HG02970 (cell line): ENCODE measurements at regions not wholly inside any gene's neighbourhood (a gene's known extent, or its start where the extent isn't known, plus 50 kb on each side); places are given as distances from the start of the nearest gene placed in this dataset.
A peak's percentile ranks its signal among the peaks of the same experiment; 100 is the strongest.
"Not testable (repeated sequence)": the region's sequence is repeated elsewhere in the genome, so short reads cannot be mapped to it uniquely, and the experiment has no call there.

Source experiments
- ATAC-seq: cut with Tn5 transposase; IDR thresholded peaks from one replicate; pipeline ENCODE4 v1.9.1; 2021; ENCODE audit warnings: mild to moderate bottlenecking, moderate library complexity, moderate number of reproducible peaks; ENCODE audit not compliant: unreplicated experiment, low FRiP score

DNA sequence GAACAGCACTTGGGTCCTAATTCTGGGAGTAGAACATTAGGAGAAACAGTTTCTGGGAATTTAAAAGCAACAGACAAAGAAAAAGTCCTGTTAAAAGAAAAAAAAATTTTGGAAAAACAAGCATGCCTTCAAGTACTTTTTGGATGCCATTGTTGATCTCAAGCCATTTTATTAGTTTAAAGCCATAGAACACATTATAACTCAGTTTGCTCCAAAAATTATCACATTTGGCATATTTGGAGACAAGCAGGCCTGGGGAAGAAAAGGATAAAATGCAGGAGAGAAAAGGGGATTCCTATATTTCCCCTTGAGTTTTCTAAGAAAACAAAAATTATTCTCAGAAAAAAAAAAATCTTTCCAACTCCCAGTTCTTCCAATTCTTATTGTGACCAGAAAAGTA lies 146.8 kb downstream of the TENT5C start:
- no peak for ATAC-seq

DNA sequence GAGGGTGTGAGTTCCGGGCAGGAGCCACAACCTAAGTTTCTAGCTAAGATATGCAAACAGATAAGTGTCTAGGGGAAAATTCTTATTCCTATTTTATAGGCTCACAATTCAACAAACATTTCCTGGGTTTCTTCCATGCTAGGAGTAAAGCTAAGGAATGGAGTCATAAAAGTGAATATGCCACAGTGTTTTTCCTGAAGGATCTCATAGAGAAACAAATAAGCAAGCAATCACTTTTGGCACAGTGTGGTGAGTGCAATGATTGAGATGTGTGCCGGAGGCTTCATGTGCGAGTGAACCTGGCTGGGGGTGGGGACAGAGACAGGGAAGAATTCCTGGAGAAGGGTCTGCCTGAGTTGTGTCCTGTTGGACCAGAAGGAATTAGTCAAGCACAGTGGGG lies 147.4 kb downstream of the TENT5C start:
- no peak for ATAC-seq

- ATAC-seq = no peak
These were observed 147.8 kb downstream of the TENT5C start for GRCh38 chr1:117753652-117754051.

DNA sequence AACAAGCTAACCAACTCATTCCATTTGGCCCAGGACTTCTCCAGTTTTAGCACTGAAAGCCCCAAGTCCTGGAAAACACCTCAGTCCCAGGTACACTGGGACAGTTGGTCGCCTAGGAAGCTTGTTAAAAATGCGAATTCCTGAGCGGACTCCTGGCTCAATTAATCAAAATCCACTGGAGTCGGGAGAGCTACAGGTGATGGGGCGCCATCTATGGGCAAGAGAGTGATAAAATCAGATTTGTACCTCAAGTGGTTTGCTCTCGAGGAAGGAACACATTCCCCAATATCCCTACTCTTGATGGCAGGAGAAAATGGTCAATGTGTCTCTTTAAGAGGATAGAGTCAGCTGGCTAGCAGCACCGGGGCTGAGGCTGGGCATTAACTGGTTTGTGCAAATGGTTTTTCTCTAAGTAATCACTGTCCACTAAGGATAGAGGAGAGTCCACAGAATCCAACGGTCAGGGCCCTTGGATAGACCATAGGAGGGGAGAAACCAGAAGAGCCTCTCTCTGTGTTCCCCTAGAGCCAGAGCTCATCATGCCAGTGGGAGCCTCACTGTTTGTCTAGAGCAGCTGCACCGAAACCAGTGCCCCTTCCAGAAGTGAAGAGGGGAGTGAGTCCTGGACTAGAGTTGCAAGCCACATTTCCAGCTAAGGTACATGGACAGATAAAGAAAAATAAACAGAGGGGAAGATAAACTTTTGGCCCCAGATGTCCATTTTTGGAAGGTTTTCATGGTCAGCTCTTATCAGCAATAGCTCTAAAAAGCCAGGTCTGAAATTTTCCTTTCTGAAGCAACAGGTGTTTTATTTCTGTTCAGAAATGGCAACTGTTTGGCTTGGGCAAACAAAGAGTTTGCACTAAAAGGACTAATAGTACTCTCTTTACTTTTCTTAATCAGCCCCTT lies 148.5 kb downstream of the TENT5C start:
- ATAC-seq = no peak

- ATAC-seq = no peak
These were observed 151.8 kb downstream of the TENT5C start for GRCh38 chr1:117757668-117758067.

GRCh38 chr1:117758444-117759316 lies 152.8 kb downstream of the TENT5C start:
- peak; percentile 65 for ATAC-seq

- no peak for ATAC-seq
These were observed 153.7 kb downstream of the TENT5C start for GRCh38 chr1:117759535-117759934.

- ATAC-seq = no peak
These were observed 154.2 kb downstream of the TENT5C start for GRCh38 chr1:117760069-117760468.

DNA sequence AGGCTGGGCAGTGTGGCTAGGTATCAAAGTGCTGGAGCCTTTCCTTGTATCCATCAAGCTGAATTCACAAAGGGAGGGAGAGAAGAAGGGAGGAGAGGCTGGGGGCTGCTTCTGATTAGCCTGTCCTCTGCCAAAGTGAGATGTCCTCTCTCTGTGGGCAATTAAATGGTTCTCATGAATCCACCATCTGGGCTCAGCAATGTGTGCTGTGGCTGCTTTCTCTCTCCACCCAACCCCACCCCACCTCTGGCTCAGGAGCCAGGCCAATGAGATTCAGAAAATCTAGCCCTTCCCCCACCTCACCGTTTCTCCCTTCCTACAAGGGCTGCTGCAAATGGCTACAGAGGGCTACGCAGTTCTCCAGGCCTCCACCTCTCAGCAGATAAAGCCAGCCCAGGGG lies 154.6 kb downstream of the TENT5C start:
- no peak for ATAC-seq

GRCh38 chr1:117767756-117768155 lies 161.7 kb downstream of the GDAP2 start:
- not testable (repeated sequence) for ATAC-seq

DNA sequence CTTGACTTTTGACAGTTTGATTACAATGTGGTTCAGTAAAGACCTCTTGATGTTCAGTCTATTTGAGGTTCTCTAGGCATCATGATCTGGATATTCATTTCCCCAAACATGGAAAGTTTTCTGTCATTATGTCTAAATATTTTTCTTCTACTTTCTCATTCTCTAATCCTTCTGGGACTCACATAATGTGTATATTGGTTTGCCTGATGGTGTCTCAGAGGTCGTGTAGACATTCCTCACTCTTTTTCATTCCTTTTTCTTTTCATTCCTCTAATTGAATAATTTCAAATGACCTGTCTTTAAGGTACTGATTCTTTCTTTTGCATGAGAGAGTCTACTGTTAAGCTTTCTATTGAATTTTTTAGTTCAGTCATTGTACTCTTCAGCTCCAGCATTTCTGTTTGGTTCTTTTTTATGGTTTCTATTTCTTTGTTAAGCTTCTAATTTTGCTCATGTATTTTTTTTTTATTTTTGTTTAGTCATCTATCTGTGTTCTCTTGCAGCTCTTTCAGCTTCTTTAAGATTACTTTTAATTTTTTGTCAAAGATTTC lies 158.4 kb downstream of the GDAP2 start:
- ATAC-seq = no peak

DNA sequence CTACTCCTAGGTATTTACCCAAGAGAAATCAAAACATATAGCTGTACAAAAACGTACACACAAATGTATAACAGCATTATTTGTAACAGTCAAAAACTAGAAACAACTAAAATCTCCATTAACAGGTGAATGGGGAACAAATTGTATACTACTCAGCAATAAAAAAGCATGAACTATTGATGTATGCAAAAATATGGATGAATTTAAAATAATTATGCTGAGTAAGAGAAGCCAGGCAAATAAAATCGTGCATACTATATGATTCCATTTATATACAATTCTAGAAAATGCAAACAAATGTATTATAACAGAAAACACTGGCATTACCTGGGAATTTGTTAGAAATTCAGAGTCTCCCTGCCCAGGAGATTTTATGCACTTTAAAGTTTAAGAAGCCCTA lies 150.1 kb downstream of the GDAP2 start:
- ATAC-seq = no peak

GRCh38 chr1:117780687-117781475 lies 148.5 kb downstream of the GDAP2 start:
- no peak for ATAC-seq

DNA sequence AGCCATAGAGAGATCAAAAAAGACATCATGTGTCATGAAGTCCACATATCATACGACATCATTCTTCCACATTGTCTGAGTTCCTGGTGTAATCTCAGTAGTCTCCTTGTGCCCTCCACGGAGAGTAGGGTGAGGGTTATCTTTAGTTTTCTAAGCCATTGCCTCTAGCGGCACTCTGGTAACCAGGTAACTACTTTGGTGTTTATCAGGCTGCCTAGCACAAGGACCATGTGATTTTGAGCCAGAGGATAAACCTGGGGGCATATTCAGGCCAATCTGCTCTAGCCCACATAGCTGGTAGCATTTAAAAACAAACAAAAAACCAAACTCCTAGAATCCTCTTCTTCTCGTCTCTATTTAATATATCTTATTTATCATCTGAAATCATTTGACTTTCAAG lies 147.4 kb downstream of the GDAP2 start:
- ATAC-seq = no peak

- ATAC-seq = no peak
These were observed 145.6 kb downstream of the GDAP2 start for GRCh38 chr1:117783606-117784396.

- ATAC-seq = no peak
These were observed 141.4 kb downstream of the GDAP2 start for GRCh38 chr1:117788014-117788413.

GRCh38 chr1:117793413-117793812 lies 136.0 kb downstream of the GDAP2 start:
- ATAC-seq = no peak

DNA sequence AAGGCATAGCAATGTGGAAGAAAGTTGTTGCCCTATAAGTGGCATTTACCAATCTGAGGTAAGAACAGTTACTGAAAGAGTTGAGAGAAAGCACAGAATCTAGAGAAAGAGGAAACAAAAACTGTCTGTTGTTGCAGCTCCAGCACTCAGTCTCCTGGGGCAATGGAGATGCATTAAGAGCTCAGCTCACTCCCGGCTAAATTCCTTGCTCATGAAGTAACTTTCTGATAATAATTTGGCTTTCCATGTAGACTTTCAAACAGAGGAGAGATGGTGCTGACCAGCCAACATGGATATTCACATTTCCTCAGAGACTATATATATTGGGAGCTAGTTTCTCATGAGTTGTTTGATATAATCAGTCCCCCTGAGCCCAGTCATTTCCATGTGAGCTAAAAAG lies 135.3 kb downstream of the GDAP2 start:
- no peak for ATAC-seq

DNA sequence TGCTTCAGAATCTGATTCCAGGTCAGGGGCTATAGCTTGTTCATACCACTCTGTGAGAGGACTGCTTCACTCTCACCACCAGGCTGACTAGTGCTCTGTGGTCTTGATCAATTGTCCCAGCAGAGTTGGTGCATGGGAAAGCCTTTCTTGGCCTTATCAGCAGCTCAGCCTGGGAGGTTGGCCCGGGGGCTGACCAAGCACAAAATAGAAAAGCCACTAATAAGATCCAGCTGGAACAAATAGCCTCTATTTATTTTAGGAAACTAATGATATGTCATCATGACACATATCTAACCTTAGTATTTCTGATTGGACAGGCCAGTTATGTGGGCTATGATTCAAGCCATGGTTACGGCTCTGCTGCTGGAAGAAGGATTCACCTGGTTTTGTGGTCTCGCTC lies 134.2 kb downstream of the GDAP2 start:
- ATAC-seq = no peak

DNA sequence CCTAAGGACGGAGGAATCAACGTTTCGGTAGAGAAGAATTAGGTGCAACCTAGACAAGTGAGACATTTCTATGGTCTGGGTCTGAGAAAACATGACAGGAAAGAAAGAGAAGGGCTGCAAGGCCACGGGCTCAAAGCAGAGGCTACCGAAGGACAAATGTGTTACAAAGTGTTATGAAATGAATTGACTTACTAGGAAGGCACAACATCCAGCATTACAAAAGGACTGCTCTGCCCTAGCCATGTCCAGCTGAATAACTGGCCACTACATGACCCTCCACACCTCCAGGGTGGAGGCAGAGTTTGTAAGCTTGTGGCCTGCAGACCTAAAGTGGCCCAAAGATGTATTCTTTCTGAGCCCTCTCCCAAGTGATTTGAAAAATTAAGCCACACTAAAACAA lies 133.6 kb downstream of the GDAP2 start:
- ATAC-seq = no peak
